PC-3 (cell line): ENCODE measurements at regions not wholly inside any gene's neighbourhood (a gene's known extent, or its start where the extent isn't known, plus 50 kb on each side); places are given as distances from the start of the nearest gene placed in this dataset.

Experiments used
- ATAC-seq: fragments of 200-7000 bp; cut with Tn5 transposase; 2 replicates; pipeline ENCODE4 v1.9.1; 2020; ENCODE audit warnings: mild to moderate bottlenecking, moderate library complexity
- BruUV-seq: library from RNA; stranded (reverse); fragments of 400-500 nt; replicated peaks from 2 replicates; lab custom pipeline; 2021; lab: Mats Ljungman, UMichigan
- CTCF ChIA-PET: fragments of 300-600 bp; sonication (Branson Sonifier 250); formaldehyde crosslinking; loops from one replicate; lab custom pipeline; 2022; ENCODE audit warnings: antibody characterized with exemption; lab: Charles Lee
- POLR2A ChIA-PET: fragments of 300-600 bp; sonication (Branson Sonifier 250); formaldehyde crosslinking; loops from one replicate; lab custom pipeline; 2022; ENCODE audit warnings: antibody characterized with exemption; ENCODE audit not compliant: unreplicated experiment; lab: Charles Lee
- DNase-seq: peaks from one replicate; pipeline ENCODE4 v3.0.0-alpha.2; 2015
- H2AFZ ChIP-seq: fragments of 300-600 bp; sonication (generic); 2 replicates; pipeline ENCODE4 v1.6.0; 2016; ENCODE audit warnings: antibody characterized with exemption, low read length
- H3F3A ChIP-seq: fragments of 300-600 bp; sonication (generic); one replicate; pipeline ENCODE4 v1.6.0; 2017; ENCODE audit warnings: antibody characterized with exemption, low read length, control low read depth, mild to moderate bottlenecking; ENCODE audit not compliant: unreplicated experiment
- H3K27ac ChIP-seq: fragments of 300-600 bp; sonication (generic); 2 replicates; pipeline ENCODE4 v1.5.1; 2016; ENCODE audit warnings: mild to moderate bottlenecking, low read length
- H3K27me3 ChIP-seq: fragments of 300-600 bp; sonication (generic); 2 replicates; pipeline ENCODE4 v1.6.1; 2016; ENCODE audit warnings: low read length, mixed read lengths
- H3K36me3 ChIP-seq: fragments of 300-600 bp; sonication (generic); 2 replicates; pipeline ENCODE4 v1.6.1; 2016; ENCODE audit warnings: low read depth, mixed run types, low read length, mixed read lengths
- H3K4me1 ChIP-seq: fragments of 300-600 bp; sonication (generic); 2 replicates; pipeline ENCODE4 v1.5.1; 2016; ENCODE audit warnings: low read length; ENCODE audit not compliant: insufficient read depth
- H3K4me2 ChIP-seq: fragments of 300-600 bp; sonication (generic); 2 replicates; pipeline ENCODE4 v1.6.0; 2016; ENCODE audit warnings: low read length
- H3K4me3 ChIP-seq: fragments of 300-600 bp; sonication (generic); 2 replicates; pipeline ENCODE4 v1.5.1; 2016; ENCODE audit warnings: mild to moderate bottlenecking, low read length, mixed read lengths
- H3K79me2 ChIP-seq: fragments of 300-600 bp; sonication (generic); 2 replicates; pipeline ENCODE4 v1.6.1; 2017; ENCODE audit warnings: low read length, mixed read lengths
- H3K9ac ChIP-seq: fragments of 300-600 bp; sonication (generic); 2 replicates; pipeline ENCODE4 v1.6.0; 2016; ENCODE audit warnings: mild to moderate bottlenecking, low read length
- H3K9me2 ChIP-seq: fragments of 300-600 bp; sonication (generic); replicated peaks from 2 replicates; pipeline ENCODE4 v1.6.1; 2016; ENCODE audit warnings: mixed run types, low read length, mixed read lengths
- H3K9me3 ChIP-seq: fragments of 300-600 bp; sonication (generic); 2 replicates; pipeline ENCODE4 v1.6.1; 2016; ENCODE audit warnings: low read length, mixed read lengths
- H4K20me1 ChIP-seq: fragments of 300-600 bp; sonication (generic); 2 replicates; pipeline ENCODE4 v1.6.1; 2016; ENCODE audit warnings: low read length, mixed read lengths
- EZH2 ChIP-seq: fragments of 300-600 bp; sonication (generic); IDR thresholded peaks from one replicate; pipeline ENCODE4 v1.6.1; 2017; ENCODE audit warnings: antibody characterized with exemption, mild to moderate bottlenecking, low read length; ENCODE audit not compliant: unreplicated experiment
- EZH2phosphoT487 ChIP-seq: fragments of 300-600 bp; sonication (generic); IDR thresholded peaks from 2 replicates; pipeline ENCODE4 v1.6.1; 2018; ENCODE audit warnings: mild to moderate bottlenecking, antibody characterized with exemption, low read length, borderline replicate concordance
- intact Hi-C: fragments of 100-400 bp; cut with micrococcal nuclease; formaldehyde crosslinking; loops from 2 replicates; pipeline ENCODE4 v1.9.0; 2023
- TF ChIP-seq, protein P1 (sequence below): fragments of 300-600 bp; sonication (generic); conservative IDR thresholded peaks from 2 replicates; pipeline ENCODE4 v1.5.1; 2017; ENCODE audit warnings: antibody characterized with exemption, low read depth, mild to moderate bottlenecking, low read length

DNA sequence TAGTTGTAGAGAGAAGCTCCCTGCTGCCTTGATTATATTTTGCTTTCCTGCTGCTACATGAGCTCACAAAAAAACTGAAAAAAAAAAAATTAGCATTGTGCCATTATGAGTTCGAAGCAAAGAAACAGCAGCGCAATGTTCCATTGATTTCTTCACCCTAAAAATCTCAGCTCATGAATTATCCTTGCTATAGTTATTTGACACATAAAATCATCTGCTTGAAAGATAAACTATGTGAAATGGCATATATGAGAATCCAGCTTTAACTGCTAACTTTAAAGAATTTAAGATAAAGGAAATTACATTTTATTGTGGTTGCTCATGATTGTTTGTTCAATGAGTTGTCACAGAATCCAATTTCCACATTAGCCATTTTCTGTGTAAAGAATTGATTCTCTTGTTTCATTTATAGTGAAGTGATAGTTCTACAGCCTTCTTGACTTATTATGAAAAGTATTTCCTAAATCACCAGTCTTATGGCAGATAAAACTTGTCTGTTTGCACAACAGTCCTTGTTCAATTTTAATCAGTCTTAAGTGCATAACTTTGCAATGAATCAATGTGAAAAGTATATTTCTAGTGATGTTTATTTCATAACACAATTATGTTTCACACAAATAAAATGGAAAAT, 1275.0 kb upstream of the CDH9 start:
- Histone ChIP-seq H3K27me3 (no peaks in the 10 kb centered on the region), H3K9me2 (no peaks in the 10 kb centered on the region), H3K79me2 (no peaks in the 10 kb centered on the region), H3K27ac (peak overlapping the region; percentile 64), H3K4me1 (peaks cover 25% of the 10 kb centered on the region), H4K20me1 (no peaks in the 10 kb centered on the region), H3K4me2 (peak overlapping the region; percentile 35), H3K9me3 (no peaks in the 10 kb centered on the region), H3K4me3 (no peak overlapping the region), H2AFZ (no peak overlapping the region), H3K36me3 (no peaks in the 10 kb centered on the region), H3K9ac (no peak overlapping the region), H3F3A (no peaks in the 10 kb centered on the region)
- TF ChIP-seq EZH2 (no peak), EZH2phosphoT487 (no peak)
- TF ChIP-seq, protein P1, sequence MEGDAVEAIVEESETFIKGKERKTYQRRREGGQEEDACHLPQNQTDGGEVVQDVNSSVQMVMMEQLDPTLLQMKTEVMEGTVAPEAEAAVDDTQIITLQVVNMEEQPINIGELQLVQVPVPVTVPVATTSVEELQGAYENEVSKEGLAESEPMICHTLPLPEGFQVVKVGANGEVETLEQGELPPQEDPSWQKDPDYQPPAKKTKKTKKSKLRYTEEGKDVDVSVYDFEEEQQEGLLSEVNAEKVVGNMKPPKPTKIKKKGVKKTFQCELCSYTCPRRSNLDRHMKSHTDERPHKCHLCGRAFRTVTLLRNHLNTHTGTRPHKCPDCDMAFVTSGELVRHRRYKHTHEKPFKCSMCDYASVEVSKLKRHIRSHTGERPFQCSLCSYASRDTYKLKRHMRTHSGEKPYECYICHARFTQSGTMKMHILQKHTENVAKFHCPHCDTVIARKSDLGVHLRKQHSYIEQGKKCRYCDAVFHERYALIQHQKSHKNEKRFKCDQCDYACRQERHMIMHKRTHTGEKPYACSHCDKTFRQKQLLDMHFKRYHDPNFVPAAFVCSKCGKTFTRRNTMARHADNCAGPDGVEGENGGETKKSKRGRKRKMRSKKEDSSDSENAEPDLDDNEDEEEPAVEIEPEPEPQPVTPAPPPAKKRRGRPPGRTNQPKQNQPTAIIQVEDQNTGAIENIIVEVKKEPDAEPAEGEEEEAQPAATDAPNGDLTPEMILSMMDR = no peak
- BruUV-seq = no TSS peak
- intact Hi-C loops = loop anchor here (10.0 kb wide), 1 partner anchor 1289 kb away; no protein-coding TSS in a partner anchor
- ATAC-seq (peak; percentile 96), DNase-seq (peak; percentile 84)
- ChIA-PET POLR2A (no interaction called here), CTCF (no interaction called here)

DNA sequence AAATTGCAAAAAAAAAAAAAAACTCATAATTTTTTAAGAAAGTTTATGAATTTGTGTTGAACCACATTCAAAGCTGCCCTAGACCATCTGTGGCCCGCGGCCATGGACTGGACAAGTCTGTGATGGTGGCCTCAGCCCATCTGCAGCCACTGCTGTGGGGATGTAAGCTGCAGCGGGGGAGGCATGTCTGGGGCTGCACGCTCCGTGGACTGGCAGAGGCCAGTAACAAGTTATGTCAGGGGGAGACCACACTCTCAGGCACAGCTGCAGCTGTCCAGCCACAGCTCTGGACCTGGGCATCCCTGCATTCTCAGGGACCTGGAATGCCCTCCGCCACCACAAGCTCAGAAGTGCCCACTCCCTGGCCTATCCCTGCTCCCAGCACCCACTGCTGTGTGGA, 1272.3 kb upstream of the CDH9 start:
- no peak overlapping the region for H3K9ac ChIP-seq
- no peaks in the 10 kb centered on the region for H3K36me3 ChIP-seq
- H3K27ac ChIP-seq = no peak overlapping the region
- no peaks in the 10 kb centered on the region for H3K9me3 ChIP-seq
- no peak for DNase-seq
- TF ChIP-seq, protein P1 = no peak
- TF ChIP-seq EZH2 (no peak), EZH2phosphoT487 (no peak)
- ATAC-seq = no peak
- intact Hi-C loops = loop anchor here (10.0 kb wide), 1 partner anchor 1286 kb away; no protein-coding TSS in a partner anchor
- H3K4me2 ChIP-seq = no peak overlapping the region
- POLR2A ChIA-PET = no interaction called here
- CTCF ChIA-PET = no interaction called here
- H3K27me3 ChIP-seq = no peaks in the 10 kb centered on the region
- H4K20me1 ChIP-seq = no peaks in the 10 kb centered on the region
- H3K4me1 ChIP-seq = peaks cover 25% of the 10 kb centered on the region
- no peaks in the 10 kb centered on the region for H3K9me2 ChIP-seq
- H3K4me3 ChIP-seq = no peak overlapping the region
- no peaks in the 10 kb centered on the region for H3F3A ChIP-seq
- no peaks in the 10 kb centered on the region for H3K79me2 ChIP-seq
- BruUV-seq = no TSS peak
- H2AFZ ChIP-seq = no peak overlapping the region

DNA sequence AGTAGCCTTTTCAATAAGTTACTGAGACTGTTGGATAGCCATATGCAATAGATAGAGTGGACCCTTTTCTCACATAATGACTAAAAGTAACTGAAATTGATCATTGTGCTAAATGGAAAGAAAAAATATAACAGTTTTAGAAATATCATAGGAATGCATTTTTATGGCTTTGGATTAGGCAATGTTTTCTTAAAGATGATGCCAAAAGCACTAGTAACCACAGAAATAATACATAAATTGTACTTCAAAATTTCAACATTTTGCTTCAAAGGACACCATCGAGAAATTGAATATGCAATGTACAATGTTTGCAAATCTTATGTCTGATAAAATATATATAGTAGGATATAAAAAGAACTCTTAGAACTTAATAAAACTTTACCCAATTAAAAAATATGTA, 1267.5 kb upstream of the CDH9 start:
- H3K4me1 ChIP-seq = no peaks in the 10 kb centered on the region
- ChIA-PET CTCF (no interaction called here), POLR2A (no interaction called here)
- TF ChIP-seq EZH2 = no peak
- no peak for TF ChIP-seq EZH2phosphoT487
- TF ChIP-seq, protein P1 = no peak
- no peaks in the 10 kb centered on the region for H4K20me1 ChIP-seq
- H3K4me3 ChIP-seq = no peak overlapping the region
- no peaks in the 10 kb centered on the region for H3F3A ChIP-seq
- peaks cover 9% of the 10 kb centered on the region; the same call in 1 of the 2 replicates for H3K36me3 ChIP-seq
- H3K9ac ChIP-seq = no peak overlapping the region
- no peak for ATAC-seq
- H2AFZ ChIP-seq = no peak overlapping the region
- no peaks in the 10 kb centered on the region for H3K79me2 ChIP-seq
- H3K27me3 ChIP-seq = no peaks in the 10 kb centered on the region
- intact Hi-C loops = no loop called here
- peaks cover 13% of the 10 kb centered on the region; the same call in 1 of the 2 replicates for H3K9me3 ChIP-seq
- BruUV-seq = no TSS peak
- H3K27ac ChIP-seq = no peak overlapping the region
- no peaks in the 10 kb centered on the region for H3K9me2 ChIP-seq
- DNase-seq = no peak
- no peak overlapping the region for H3K4me2 ChIP-seq
